ENCODE measurements at regions not wholly inside any gene's neighbourhood (a gene's known extent, or its start where the extent isn't known, plus 50 kb on each side); places are given as distances from the start of the nearest gene placed in this dataset.

- no peak overlapping the region for H3K27ac ChIP-seq (ENCODE audit: low read depth, low read length, severe bottlenecking)
- 96 to 97% methylated on average over 9 to 12 of the region's 14 CpGs for WGBS, 2 experiments (ENCODE audit: insufficient coverage in 2 of 2)
- no peaks in the 10 kb centered on the region for H3K4me1 ChIP-seq (ENCODE audit: control insufficient read depth, insufficient read depth, low read length, poor library complexity, severe bottlenecking)
- no peaks in the 10 kb centered on the region for H3K36me3 ChIP-seq (ENCODE audit: control insufficient read depth, insufficient read depth, low read length)
- no peak overlapping the region for H3K4me3 ChIP-seq (ENCODE audit: extremely low read depth, insufficient read depth, low read length, poor library complexity, severe bottlenecking)
- H3K9me3 ChIP-seq (ENCODE audit: control insufficient read depth, low read length), result no peaks in the 10 kb centered on the region
Observed at GRCh38 chr18:78837754-78838153, 141.9 kb upstream of the SALL3 start.

- no peaks in the 10 kb centered on the region for H3K36me3 ChIP-seq (ENCODE audit: control insufficient read depth, insufficient read depth, low read length)
- no peaks in the 10 kb centered on the region for H3K4me1 ChIP-seq (ENCODE audit: control insufficient read depth, insufficient read depth, low read length, poor library complexity, severe bottlenecking)
- H3K4me3 ChIP-seq (ENCODE audit: extremely low read depth, insufficient read depth, low read length, poor library complexity, severe bottlenecking), result no peak overlapping the region
- no peaks in the 10 kb centered on the region for H3K9me3 ChIP-seq (ENCODE audit: control insufficient read depth, low read length)
- no peak overlapping the region for H3K27ac ChIP-seq (ENCODE audit: low read depth, low read length, severe bottlenecking)
- WGBS, 2 experiments (ENCODE audit: insufficient coverage in 2 of 2), result 70% methylated on average over 4 of the region's 7 CpGs; no CpG with 5 or more reads in 1 of the 2 experiments
Observed at GRCh38 chr18:78838183-78838582, 141.4 kb upstream of the SALL3 start.

GRCh38 chr18:78849046-78849445 is 130.6 kb upstream of the SALL3 start:
- 84 to 88% methylated on average over 3 to 4 of the region's 5 CpGs for WGBS, 2 experiments (ENCODE audit: insufficient coverage in 2 of 2)
- Histone ChIP-seq H3K4me3 (ENCODE audit: extremely low read depth, insufficient read depth, low read length, poor library complexity, severe bottlenecking) (no peak overlapping the region), H3K4me1 (ENCODE audit: control insufficient read depth, insufficient read depth, low read length, poor library complexity, severe bottlenecking) (no peaks in the 10 kb centered on the region), H3K27ac (ENCODE audit: low read depth, low read length, severe bottlenecking) (no peak overlapping the region), H3K9me3 (ENCODE audit: control insufficient read depth, low read length) (peaks cover 6% of the 10 kb centered on the region), H3K36me3 (ENCODE audit: control insufficient read depth, insufficient read depth, low read length) (no peaks in the 10 kb centered on the region)

- H3K36me3 ChIP-seq (ENCODE audit: control insufficient read depth, insufficient read depth, low read length), result no peaks in the 10 kb centered on the region
- H3K9me3 ChIP-seq (ENCODE audit: control insufficient read depth, low read length), result peaks cover 6% of the 10 kb centered on the region
- H3K27ac ChIP-seq (ENCODE audit: low read depth, low read length, severe bottlenecking), result no peak overlapping the region
- 88% methylated on average over 1 of the region's 2 CpGs for WGBS, 2 experiments (ENCODE audit: insufficient coverage in 2 of 2)
- H3K4me1 ChIP-seq (ENCODE audit: control insufficient read depth, insufficient read depth, low read length, poor library complexity, severe bottlenecking), result no peaks in the 10 kb centered on the region
- H3K4me3 ChIP-seq (ENCODE audit: extremely low read depth, insufficient read depth, low read length, poor library complexity, severe bottlenecking), result no peak overlapping the region
Observed at GRCh38 chr18:78849458-78849857, 130.2 kb upstream of the SALL3 start.

- Histone ChIP-seq H3K36me3 (ENCODE audit: control insufficient read depth, insufficient read depth, low read length) (no peaks in the 10 kb centered on the region), H3K4me1 (ENCODE audit: control insufficient read depth, insufficient read depth, low read length, poor library complexity, severe bottlenecking) (no peaks in the 10 kb centered on the region), H3K27ac (ENCODE audit: low read depth, low read length, severe bottlenecking) (no peak overlapping the region), H3K4me3 (ENCODE audit: extremely low read depth, insufficient read depth, low read length, poor library complexity, severe bottlenecking) (no peak overlapping the region), H3K9me3 (ENCODE audit: control insufficient read depth, low read length) (peaks cover 6% of the 10 kb centered on the region)
- 73 to 75% methylated on average over 2 to 3 of the region's 3 CpGs for WGBS, 2 experiments (ENCODE audit: insufficient coverage in 2 of 2)
Observed at GRCh38 chr18:78853341-78853740, 126.3 kb upstream of the SALL3 start.

- WGBS, 2 experiments (ENCODE audit: insufficient coverage in 2 of 2), result no CpG with 5 or more reads among the region's 4 CpGs
- Histone ChIP-seq H3K27ac (ENCODE audit: low read depth, low read length, severe bottlenecking) (no peak overlapping the region), H3K4me3 (ENCODE audit: extremely low read depth, insufficient read depth, low read length, poor library complexity, severe bottlenecking) (no peak overlapping the region)
Observed at GRCh38 chr18:78855188-78855587, 124.4 kb upstream of the SALL3 start.

GRCh38 chr18:78856569-78857313 is 122.9 kb upstream of the SALL3 start:
- Histone ChIP-seq H3K27ac (ENCODE audit: low read depth, low read length, severe bottlenecking) (no peak overlapping the region), H3K36me3 (ENCODE audit: control insufficient read depth, insufficient read depth, low read length) (no peaks in the 10 kb centered on the region), H3K4me1 (ENCODE audit: control insufficient read depth, insufficient read depth, low read length, poor library complexity, severe bottlenecking) (no peaks in the 10 kb centered on the region), H3K9me3 (ENCODE audit: control insufficient read depth, low read length) (no peaks in the 10 kb centered on the region), H3K4me3 (ENCODE audit: extremely low read depth, insufficient read depth, low read length, poor library complexity, severe bottlenecking) (no peak overlapping the region)
- WGBS, 2 experiments (ENCODE audit: insufficient coverage in 2 of 2), result 92 to 93% methylated on average over 50 of the region's 50 CpGs

More at GRCh38 chr18:78855188-78855587, 124.4 kb upstream of the SALL3 start:
- H3K4me1 ChIP-seq (ENCODE audit: control insufficient read depth, insufficient read depth, low read length, poor library complexity, severe bottlenecking), result no peaks in the 10 kb centered on the region
- peaks cover 6% of the 10 kb centered on the region for H3K9me3 ChIP-seq (ENCODE audit: control insufficient read depth, low read length)
- H3K36me3 ChIP-seq (ENCODE audit: control insufficient read depth, insufficient read depth, low read length), result no peaks in the 10 kb centered on the region

GRCh38 chr18:78857314-78858150 is 122.1 kb upstream of the SALL3 start:
- Histone ChIP-seq H3K4me1 (ENCODE audit: control insufficient read depth, insufficient read depth, low read length, poor library complexity, severe bottlenecking) (no peaks in the 10 kb centered on the region), H3K4me3 (ENCODE audit: extremely low read depth, insufficient read depth, low read length, poor library complexity, severe bottlenecking) (no peak overlapping the region), H3K36me3 (ENCODE audit: control insufficient read depth, insufficient read depth, low read length) (no peaks in the 10 kb centered on the region), H3K9me3 (ENCODE audit: control insufficient read depth, low read length) (no peaks in the 10 kb centered on the region), H3K27ac (ENCODE audit: low read depth, low read length, severe bottlenecking) (no peak overlapping the region)
- WGBS, 2 experiments (ENCODE audit: insufficient coverage in 2 of 2), result 90 to 95% methylated on average over 31 to 35 of the region's 42 CpGs

GRCh38 chr18:78859686-78860085 is 119.9 kb upstream of the SALL3 start:
- no peaks in the 10 kb centered on the region for H3K9me3 ChIP-seq (ENCODE audit: control insufficient read depth, low read length)
- no peaks in the 10 kb centered on the region for H3K36me3 ChIP-seq (ENCODE audit: control insufficient read depth, insufficient read depth, low read length)
- H3K4me3 ChIP-seq (ENCODE audit: extremely low read depth, insufficient read depth, low read length, poor library complexity, severe bottlenecking), result no peak overlapping the region
- no peak overlapping the region for H3K27ac ChIP-seq (ENCODE audit: low read depth, low read length, severe bottlenecking)
- WGBS, 2 experiments (ENCODE audit: insufficient coverage in 2 of 2), result 94 to 96% methylated on average over 10 to 11 of the region's 11 CpGs
- H3K4me1 ChIP-seq (ENCODE audit: control insufficient read depth, insufficient read depth, low read length, poor library complexity, severe bottlenecking), result no peaks in the 10 kb centered on the region

GRCh38 chr18:78860117-78860516 is 119.5 kb upstream of the SALL3 start:
- Histone ChIP-seq H3K4me3 (ENCODE audit: extremely low read depth, insufficient read depth, low read length, poor library complexity, severe bottlenecking) (no peak overlapping the region), H3K36me3 (ENCODE audit: control insufficient read depth, insufficient read depth, low read length) (no peaks in the 10 kb centered on the region), H3K27ac (ENCODE audit: low read depth, low read length, severe bottlenecking) (no peak overlapping the region), H3K4me1 (ENCODE audit: control insufficient read depth, insufficient read depth, low read length, poor library complexity, severe bottlenecking) (no peaks in the 10 kb centered on the region), H3K9me3 (ENCODE audit: control insufficient read depth, low read length) (no peaks in the 10 kb centered on the region)
- 75 to 82% methylated on average over 11 of the region's 11 CpGs for WGBS, 2 experiments (ENCODE audit: insufficient coverage in 2 of 2)

- Histone ChIP-seq H3K27ac (ENCODE audit: low read depth, low read length, severe bottlenecking) (no peak overlapping the region), H3K9me3 (ENCODE audit: control insufficient read depth, low read length) (no peaks in the 10 kb centered on the region), H3K36me3 (ENCODE audit: control insufficient read depth, insufficient read depth, low read length) (no peaks in the 10 kb centered on the region), H3K4me3 (ENCODE audit: extremely low read depth, insufficient read depth, low read length, poor library complexity, severe bottlenecking) (no peak overlapping the region), H3K4me1 (ENCODE audit: control insufficient read depth, insufficient read depth, low read length, poor library complexity, severe bottlenecking) (no peaks in the 10 kb centered on the region)
- WGBS, 2 experiments (ENCODE audit: insufficient coverage in 2 of 2), result 92 to 93% methylated on average over 9 to 10 of the region's 11 CpGs
Observed at GRCh38 chr18:78861116-78861515, 118.5 kb upstream of the SALL3 start.

Measured in mesodermal cell (in vitro differentiated cells).